ENCODE measurements at regions not wholly inside any gene's neighbourhood (a gene's known extent, or its start where the extent isn't known, plus 50 kb on each side); places are given as distances from the start of the nearest gene placed in this dataset.
"Not testable (repeated sequence)": the region's sequence is repeated elsewhere in the genome, so short reads cannot be mapped to it uniquely, and the experiment has no call there.

- no peak for DNase-seq (ENCODE audit: extremely low spot score)
- no peak overlapping the region for H3K4me3 ChIP-seq (ENCODE audit: low read depth, low read length)
- no peaks in the 10 kb centered on the region for H3K4me1 ChIP-seq (ENCODE audit: insufficient read depth)
- H3K36me3 ChIP-seq (ENCODE audit: insufficient read depth) = no peaks in the 10 kb centered on the region
- H3K27ac ChIP-seq (ENCODE audit: low read depth) = no peak overlapping the region
- 92% methylated on average over 9 of the region's 9 CpGs for WGBS
Observed at GRCh38 chr2:107534926-107535325, 291.8 kb upstream of the RGPD4 start.

GRCh38 chr2:107535905-107536689 is 290.6 kb upstream of the RGPD4 start:
- not testable (repeated sequence) for H3K4me1 ChIP-seq (ENCODE audit: insufficient read depth); H3K36me3 ChIP-seq (ENCODE audit: insufficient read depth); H3K27ac ChIP-seq (ENCODE audit: low read depth); H3K4me3 ChIP-seq (ENCODE audit: low read depth, low read length); DNase-seq (ENCODE audit: extremely low spot score)
- 95% methylated on average over 28 of the region's 28 CpGs for WGBS

- Histone ChIP-seq H3K36me3 (ENCODE audit: insufficient read depth) (no peaks in the 10 kb centered on the region), H3K4me3 (ENCODE audit: low read depth, low read length) (no peak overlapping the region), H3K4me1 (ENCODE audit: insufficient read depth) (no peaks in the 10 kb centered on the region), H3K27ac (ENCODE audit: low read depth) (no peak overlapping the region)
- WGBS = 40% methylated on average over 5 of the region's 5 CpGs
- DNase-seq (ENCODE audit: extremely low spot score) = no peak
Observed at GRCh38 chr2:107542314-107542740, 284.4 kb upstream of the RGPD4 start.

- 69% methylated on average over 3 of the region's 3 CpGs for WGBS
- H3K27ac ChIP-seq (ENCODE audit: low read depth) = no peak overlapping the region
- H3K4me3 ChIP-seq (ENCODE audit: low read depth, low read length) = no peak overlapping the region
- no peak for DNase-seq (ENCODE audit: extremely low spot score)
- H3K36me3 ChIP-seq (ENCODE audit: insufficient read depth) = no peaks in the 10 kb centered on the region
- H3K4me1 ChIP-seq (ENCODE audit: insufficient read depth) = no peaks in the 10 kb centered on the region
Observed at GRCh38 chr2:107543793-107544192, 282.9 kb upstream of the RGPD4 start.

- no peaks in the 10 kb centered on the region for H3K4me1 ChIP-seq (ENCODE audit: insufficient read depth)
- no peak for DNase-seq (ENCODE audit: extremely low spot score)
- H3K4me3 ChIP-seq (ENCODE audit: low read depth, low read length) = no peak overlapping the region
- 96% methylated on average over 11 of the region's 11 CpGs for WGBS
- no peaks in the 10 kb centered on the region for H3K36me3 ChIP-seq (ENCODE audit: insufficient read depth)
- H3K27ac ChIP-seq (ENCODE audit: low read depth) = no peak overlapping the region
Observed at GRCh38 chr2:107545066-107545465, 281.6 kb upstream of the RGPD4 start.

GRCh38 chr2:107545851-107546250 is 280.8 kb upstream of the RGPD4 start:
- no peak for DNase-seq (ENCODE audit: extremely low spot score)
- H3K36me3 ChIP-seq (ENCODE audit: insufficient read depth) = no peaks in the 10 kb centered on the region
- no peak overlapping the region for H3K4me3 ChIP-seq (ENCODE audit: low read depth, low read length)
- no peak overlapping the region for H3K27ac ChIP-seq (ENCODE audit: low read depth)
- H3K4me1 ChIP-seq (ENCODE audit: insufficient read depth) = no peaks in the 10 kb centered on the region
- 61% methylated on average over 4 of the region's 4 CpGs for WGBS

GRCh38 chr2:107548216-107548615 is 278.5 kb upstream of the RGPD4 start:
- no peaks in the 10 kb centered on the region for H3K4me1 ChIP-seq (ENCODE audit: insufficient read depth)
- H3K4me3 ChIP-seq (ENCODE audit: low read depth, low read length) = no peak overlapping the region
- H3K36me3 ChIP-seq (ENCODE audit: insufficient read depth) = no peaks in the 10 kb centered on the region
- whole genome bisulfite sequencing = 75% methylated on average over 1 of the region's 1 CpG
- no peak for DNase-seq (ENCODE audit: extremely low spot score)
- no peak overlapping the region for H3K27ac ChIP-seq (ENCODE audit: low read depth)

- no peak for DNase-seq (ENCODE audit: extremely low spot score)
- WGBS = 88% methylated on average over 2 of the region's 2 CpGs
- no peaks in the 10 kb centered on the region for H3K36me3 ChIP-seq (ENCODE audit: insufficient read depth)
- H3K4me3 ChIP-seq (ENCODE audit: low read depth, low read length) = no peak overlapping the region
- H3K4me1 ChIP-seq (ENCODE audit: insufficient read depth) = no peaks in the 10 kb centered on the region
- H3K27ac ChIP-seq (ENCODE audit: low read depth) = no peak overlapping the region
Observed at GRCh38 chr2:107553046-107553445, 273.6 kb upstream of the RGPD4 start.

- no peaks in the 10 kb centered on the region for H3K36me3 ChIP-seq (ENCODE audit: insufficient read depth)
- DNase-seq (ENCODE audit: extremely low spot score) = no peak
- WGBS = 87% methylated on average over 5 of the region's 5 CpGs
- H3K27ac ChIP-seq (ENCODE audit: low read depth) = no peak overlapping the region
- H3K4me3 ChIP-seq (ENCODE audit: low read depth, low read length) = no peak overlapping the region
- no peaks in the 10 kb centered on the region for H3K4me1 ChIP-seq (ENCODE audit: insufficient read depth)
Observed at GRCh38 chr2:107553539-107553938, 273.2 kb upstream of the RGPD4 start.

- DNase-seq (ENCODE audit: extremely low spot score) = no peak
- 49% methylated on average over 5 of the region's 5 CpGs for WGBS
- no peak overlapping the region for H3K4me3 ChIP-seq (ENCODE audit: low read depth, low read length)
- no peaks in the 10 kb centered on the region for H3K4me1 ChIP-seq (ENCODE audit: insufficient read depth)
- H3K27ac ChIP-seq (ENCODE audit: low read depth) = no peak overlapping the region
- no peaks in the 10 kb centered on the region for H3K36me3 ChIP-seq (ENCODE audit: insufficient read depth)
Observed at GRCh38 chr2:107556038-107556627, 270.6 kb upstream of the RGPD4 start.

- H3K4me3 ChIP-seq (ENCODE audit: low read depth, low read length) = no peak overlapping the region
- DNase-seq (ENCODE audit: extremely low spot score) = no peak
- H3K36me3 ChIP-seq (ENCODE audit: insufficient read depth) = no peaks in the 10 kb centered on the region
- H3K27ac ChIP-seq (ENCODE audit: low read depth) = no peak overlapping the region
- 98% methylated on average over 3 of the region's 3 CpGs for WGBS
- no peaks in the 10 kb centered on the region for H3K4me1 ChIP-seq (ENCODE audit: insufficient read depth)
Observed at GRCh38 chr2:107558295-107558694, 268.4 kb upstream of the RGPD4 start.

- 91% methylated on average over 1 of the region's 1 CpG for whole genome bisulfite sequencing
Observed at GRCh38 chr2:107569496-107569895, 257.2 kb upstream of the RGPD4 start.

GRCh38 chr2:107570876-107571275 is 255.8 kb upstream of the RGPD4 start:
- Histone ChIP-seq H3K4me3 (ENCODE audit: low read depth, low read length) (no peak overlapping the region), H3K36me3 (ENCODE audit: insufficient read depth) (no peaks in the 10 kb centered on the region)

More at GRCh38 chr2:107569496-107569895, 257.2 kb upstream of the RGPD4 start:
- Histone ChIP-seq H3K4me3 (ENCODE audit: low read depth, low read length) (no peak overlapping the region), H3K4me1 (ENCODE audit: insufficient read depth) (no peaks in the 10 kb centered on the region), H3K27ac (ENCODE audit: low read depth) (no peak overlapping the region), H3K36me3 (ENCODE audit: insufficient read depth) (no peaks in the 10 kb centered on the region)
- DNase-seq (ENCODE audit: extremely low spot score) = no peak

GRCh38 chr2:107572890-107573289 is 253.8 kb upstream of the RGPD4 start:
- not testable (repeated sequence) for DNase-seq (ENCODE audit: extremely low spot score); H3K4me1 ChIP-seq (ENCODE audit: insufficient read depth); H3K36me3 ChIP-seq (ENCODE audit: insufficient read depth); H3K27ac ChIP-seq (ENCODE audit: low read depth); H3K4me3 ChIP-seq (ENCODE audit: low read depth, low read length)
- WGBS = 78% methylated on average over 12 of the region's 13 CpGs

More at GRCh38 chr2:107570876-107571275, 255.8 kb upstream of the RGPD4 start:
- H3K27ac ChIP-seq (ENCODE audit: low read depth) = no peak overlapping the region
- 89% methylated on average over 1 of the region's 1 CpG for WGBS
- no peak for DNase-seq (ENCODE audit: extremely low spot score)
- no peaks in the 10 kb centered on the region for H3K4me1 ChIP-seq (ENCODE audit: insufficient read depth)

Data from urinary bladder (tissue), 3 donors.